ENCODE measurements at regions not wholly inside any gene's neighbourhood (a gene's known extent, or its start where the extent isn't known, plus 50 kb on each side); places are given as distances from the start of the nearest gene placed in this dataset.

DNA sequence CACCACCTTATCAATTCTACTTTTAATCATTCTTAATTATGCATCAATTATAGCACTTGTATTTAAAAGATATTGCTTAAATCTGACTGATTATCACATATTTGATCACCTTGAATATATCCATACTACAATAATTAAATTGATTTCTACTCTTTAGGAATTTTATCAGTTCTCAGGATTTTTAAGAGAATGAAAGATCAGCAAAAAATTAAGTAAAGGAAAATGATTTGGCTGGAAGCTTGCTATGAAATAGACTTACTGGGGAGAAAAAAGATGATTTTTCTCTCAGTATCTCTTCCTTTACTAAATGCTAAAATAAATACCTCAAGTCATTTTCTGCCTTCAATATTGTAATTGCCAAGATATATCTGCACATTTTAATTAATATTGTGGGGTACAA is 848.6 kb downstream of the LTN1 start:
- TF ChIP-seq POLR2A (IDR thresholded peaks at IDR 0.05) = no peak
- TF ChIP-seq, protein P1, sequence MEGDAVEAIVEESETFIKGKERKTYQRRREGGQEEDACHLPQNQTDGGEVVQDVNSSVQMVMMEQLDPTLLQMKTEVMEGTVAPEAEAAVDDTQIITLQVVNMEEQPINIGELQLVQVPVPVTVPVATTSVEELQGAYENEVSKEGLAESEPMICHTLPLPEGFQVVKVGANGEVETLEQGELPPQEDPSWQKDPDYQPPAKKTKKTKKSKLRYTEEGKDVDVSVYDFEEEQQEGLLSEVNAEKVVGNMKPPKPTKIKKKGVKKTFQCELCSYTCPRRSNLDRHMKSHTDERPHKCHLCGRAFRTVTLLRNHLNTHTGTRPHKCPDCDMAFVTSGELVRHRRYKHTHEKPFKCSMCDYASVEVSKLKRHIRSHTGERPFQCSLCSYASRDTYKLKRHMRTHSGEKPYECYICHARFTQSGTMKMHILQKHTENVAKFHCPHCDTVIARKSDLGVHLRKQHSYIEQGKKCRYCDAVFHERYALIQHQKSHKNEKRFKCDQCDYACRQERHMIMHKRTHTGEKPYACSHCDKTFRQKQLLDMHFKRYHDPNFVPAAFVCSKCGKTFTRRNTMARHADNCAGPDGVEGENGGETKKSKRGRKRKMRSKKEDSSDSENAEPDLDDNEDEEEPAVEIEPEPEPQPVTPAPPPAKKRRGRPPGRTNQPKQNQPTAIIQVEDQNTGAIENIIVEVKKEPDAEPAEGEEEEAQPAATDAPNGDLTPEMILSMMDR (IDR thresholded peaks at IDR 0.05) = no peak
